ENCODE measurements at regions not wholly inside any gene's neighbourhood (a gene's known extent, or its start where the extent isn't known, plus 50 kb on each side); places are given as distances from the start of the nearest gene placed in this dataset.

DNA sequence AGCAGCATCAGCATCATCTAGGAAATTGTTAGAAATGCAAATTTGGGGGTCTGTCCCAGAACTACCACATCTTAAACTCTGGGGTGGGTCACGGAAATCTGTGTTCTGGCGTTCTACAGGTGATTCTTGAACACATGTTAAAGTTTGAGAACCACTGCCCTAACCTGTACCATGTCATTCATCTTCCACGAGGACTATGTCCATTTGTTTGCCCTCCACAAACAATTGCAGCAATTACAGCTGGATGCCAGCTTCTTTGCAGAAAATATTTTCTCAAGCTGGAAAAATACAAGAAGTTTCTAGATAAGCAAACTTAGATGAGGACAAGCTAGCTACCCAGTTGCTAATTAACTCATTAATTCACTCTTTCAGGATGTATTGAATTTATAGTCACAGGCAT, 54.1 kb downstream of the MAFB start:
- no peaks in the 10 kb centered on the region for H3K36me3 Mint-ChIP-seq (ENCODE audit: insufficient read depth)
- no peak overlapping the region for H3K4me3 Mint-ChIP-seq (ENCODE audit: low read depth)
- H3K27ac Mint-ChIP-seq: no peak overlapping the region
- peaks cover 10% of the 10 kb centered on the region for H3K27me3 Mint-ChIP-seq
- TF ChIP-seq, protein P1, sequence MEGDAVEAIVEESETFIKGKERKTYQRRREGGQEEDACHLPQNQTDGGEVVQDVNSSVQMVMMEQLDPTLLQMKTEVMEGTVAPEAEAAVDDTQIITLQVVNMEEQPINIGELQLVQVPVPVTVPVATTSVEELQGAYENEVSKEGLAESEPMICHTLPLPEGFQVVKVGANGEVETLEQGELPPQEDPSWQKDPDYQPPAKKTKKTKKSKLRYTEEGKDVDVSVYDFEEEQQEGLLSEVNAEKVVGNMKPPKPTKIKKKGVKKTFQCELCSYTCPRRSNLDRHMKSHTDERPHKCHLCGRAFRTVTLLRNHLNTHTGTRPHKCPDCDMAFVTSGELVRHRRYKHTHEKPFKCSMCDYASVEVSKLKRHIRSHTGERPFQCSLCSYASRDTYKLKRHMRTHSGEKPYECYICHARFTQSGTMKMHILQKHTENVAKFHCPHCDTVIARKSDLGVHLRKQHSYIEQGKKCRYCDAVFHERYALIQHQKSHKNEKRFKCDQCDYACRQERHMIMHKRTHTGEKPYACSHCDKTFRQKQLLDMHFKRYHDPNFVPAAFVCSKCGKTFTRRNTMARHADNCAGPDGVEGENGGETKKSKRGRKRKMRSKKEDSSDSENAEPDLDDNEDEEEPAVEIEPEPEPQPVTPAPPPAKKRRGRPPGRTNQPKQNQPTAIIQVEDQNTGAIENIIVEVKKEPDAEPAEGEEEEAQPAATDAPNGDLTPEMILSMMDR (IDR thresholded peaks at IDR 0.05; ENCODE audit: unreplicated experiment): no peak
- peaks cover 4% of the 10 kb centered on the region for H3K4me1 Mint-ChIP-seq (ENCODE audit: low read depth)
- no peak for DNase-seq (ENCODE audit: low spot score, unreplicated experiment)
- H3K9me3 Mint-ChIP-seq (ENCODE audit: low read depth): no peaks in the 10 kb centered on the region

DNA sequence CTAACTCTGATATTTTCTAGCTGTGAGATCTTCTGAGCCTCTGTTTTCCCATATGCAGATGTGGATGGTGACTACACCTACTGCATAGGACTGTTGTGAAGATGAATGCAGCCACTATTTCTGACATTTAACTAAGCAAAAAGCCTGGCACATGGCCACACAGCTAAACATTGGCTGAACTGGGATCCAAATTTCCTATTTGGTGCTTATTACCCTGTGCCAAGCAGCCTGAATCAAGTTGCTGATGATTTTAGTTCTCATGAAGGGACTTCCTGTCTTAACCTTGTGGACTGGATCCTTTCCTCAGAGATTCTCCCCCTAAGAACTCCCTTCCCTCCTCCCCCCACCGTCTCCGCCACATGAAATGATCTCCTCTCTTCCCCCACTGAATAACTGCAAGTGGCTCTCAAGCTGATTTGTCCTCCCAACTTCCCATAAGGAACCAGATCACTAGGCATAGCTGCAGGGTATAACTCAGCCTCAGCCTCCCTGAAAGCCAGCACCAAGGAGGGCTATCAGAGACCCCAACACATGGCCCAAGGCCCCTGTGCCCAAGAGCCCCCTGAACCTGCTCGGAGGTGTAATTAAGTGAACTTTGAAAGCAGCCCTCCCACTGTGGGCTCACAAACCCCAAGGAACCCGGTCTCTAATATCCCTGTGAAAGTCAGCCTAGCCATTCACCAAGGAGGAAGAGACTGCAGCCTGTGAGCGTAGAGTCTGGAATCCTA, 55.7 kb downstream of the MAFB start:
- TF ChIP-seq, protein P1 (IDR thresholded peaks at IDR 0.05; ENCODE audit: unreplicated experiment): no peak
- Mint-ChIP-seq H3K27ac (no peak overlapping the region), H3K36me3 (ENCODE audit: insufficient read depth) (no peaks in the 10 kb centered on the region), H3K4me3 (ENCODE audit: low read depth) (no peak overlapping the region), H3K9me3 (ENCODE audit: low read depth) (no peaks in the 10 kb centered on the region), H3K4me1 (ENCODE audit: low read depth) (peaks cover 4% of the 10 kb centered on the region), H3K27me3 (peaks cover 4% of the 10 kb centered on the region)
- DNase-seq (ENCODE audit: low spot score, unreplicated experiment): no peak

DNA sequence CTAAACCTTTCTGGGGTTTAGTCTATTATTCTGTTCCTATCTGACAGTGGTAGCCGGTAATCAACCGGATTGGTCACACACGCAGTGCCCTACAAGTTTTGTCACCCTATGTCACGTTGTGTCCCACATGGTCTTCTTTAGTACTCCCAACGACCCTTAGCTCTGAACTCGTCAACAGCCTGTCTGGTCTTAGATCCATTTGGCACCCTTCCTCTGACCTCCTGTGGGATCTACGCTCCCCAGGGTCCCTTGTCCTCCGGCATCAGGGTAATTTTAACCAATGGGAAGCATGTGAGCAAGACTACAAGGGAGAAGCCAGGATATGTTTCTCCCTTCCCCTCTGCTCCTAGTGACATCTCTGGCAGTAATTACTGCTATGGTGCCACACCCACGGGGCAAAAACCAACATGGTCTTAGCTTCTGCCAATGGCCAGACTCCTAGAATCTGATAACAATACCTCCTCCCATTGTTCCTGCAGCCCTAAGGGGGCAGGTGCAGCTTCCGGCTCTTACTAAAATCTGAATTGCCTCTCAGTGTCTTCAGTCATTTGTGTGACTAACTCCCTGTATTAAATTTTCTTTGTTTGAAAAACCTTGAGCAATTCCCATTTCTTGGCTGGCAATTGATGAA, 56.6 kb downstream of the MAFB start:
- Mint-ChIP-seq H3K9me3 (ENCODE audit: low read depth) (no peaks in the 10 kb centered on the region), H3K4me1 (ENCODE audit: low read depth) (peaks cover 4% of the 10 kb centered on the region), H3K27me3 (no peaks in the 10 kb centered on the region), H3K4me3 (ENCODE audit: low read depth) (no peak overlapping the region), H3K36me3 (ENCODE audit: insufficient read depth) (no peaks in the 10 kb centered on the region), H3K27ac (peak overlapping the region; percentile 35)
- DNase-seq (ENCODE audit: low spot score, unreplicated experiment): no peak
- TF ChIP-seq, protein P1 (IDR thresholded peaks at IDR 0.05; ENCODE audit: unreplicated experiment): no peak

DNA sequence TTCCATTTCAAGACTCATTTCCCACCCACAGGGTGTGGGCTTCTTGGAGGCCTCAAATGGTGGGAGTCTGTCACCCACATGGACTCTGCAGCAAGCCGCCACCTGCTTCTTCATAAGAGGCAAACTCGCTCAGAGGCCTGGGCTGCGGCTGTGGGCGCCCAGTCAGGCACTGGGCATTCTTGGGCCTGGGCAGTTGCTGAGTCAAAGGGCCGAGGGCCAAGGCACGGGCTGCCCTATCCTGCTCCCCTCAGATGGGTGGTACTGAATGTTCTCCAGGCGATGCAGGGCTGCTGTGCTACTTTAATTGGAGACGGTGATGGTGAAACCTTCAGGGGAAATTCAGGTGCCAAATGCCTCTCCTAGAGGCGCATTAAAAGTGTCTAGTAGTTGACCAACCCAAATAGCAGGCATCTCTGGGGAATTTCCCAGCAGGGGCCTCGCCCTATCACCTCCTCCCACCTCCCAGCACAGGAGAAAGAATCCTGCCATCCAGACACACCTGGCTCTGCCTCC, 57.9 kb downstream of the MAFB start:
- Mint-ChIP-seq H3K36me3 (ENCODE audit: insufficient read depth) (no peaks in the 10 kb centered on the region), H3K27ac (no peak overlapping the region)

DNA sequence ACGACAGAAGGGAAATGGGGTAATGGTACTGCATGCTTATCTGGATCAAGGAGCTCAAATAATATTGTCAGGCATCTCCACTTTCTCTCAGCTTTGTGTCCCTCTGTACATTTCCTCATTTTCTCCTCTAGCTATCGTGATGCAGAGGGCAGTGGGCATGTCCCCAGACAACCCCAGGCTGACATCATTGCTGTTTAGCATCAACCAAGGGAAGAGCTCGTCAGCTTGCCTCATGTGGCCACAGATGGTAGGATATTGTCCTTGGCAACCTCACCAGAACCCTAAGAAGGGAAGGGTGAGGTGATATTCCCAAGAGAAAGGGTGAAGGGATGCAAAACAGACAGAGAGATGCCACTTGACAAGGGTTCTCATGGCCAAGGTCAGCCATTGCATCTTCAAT, 58.3 kb downstream of the MAFB start:
- H3K4me1 Mint-ChIP-seq (ENCODE audit: low read depth): peaks cover 4% of the 10 kb centered on the region
- H3K4me3 Mint-ChIP-seq (ENCODE audit: low read depth): no peak overlapping the region
- DNase-seq (ENCODE audit: low spot score, unreplicated experiment): no peak
- TF ChIP-seq, protein P1 (IDR thresholded peaks at IDR 0.05; ENCODE audit: unreplicated experiment): no peak
- no peaks in the 10 kb centered on the region for H3K27me3 Mint-ChIP-seq
- H3K36me3 Mint-ChIP-seq (ENCODE audit: insufficient read depth): no peaks in the 10 kb centered on the region
- peaks cover 8% of the 10 kb centered on the region for H3K9me3 Mint-ChIP-seq (ENCODE audit: low read depth)
- no peak overlapping the region for H3K27ac Mint-ChIP-seq

More for the DNA sequence above, 57.9 kb downstream of the MAFB start:
- H3K9me3 Mint-ChIP-seq (ENCODE audit: low read depth): peaks cover 4% of the 10 kb centered on the region
- H3K4me3 Mint-ChIP-seq (ENCODE audit: low read depth): no peak overlapping the region
- TF ChIP-seq, protein P1 (IDR thresholded peaks at IDR 0.05; ENCODE audit: unreplicated experiment): no peak
- no peak for DNase-seq (ENCODE audit: low spot score, unreplicated experiment)
- peaks cover 4% of the 10 kb centered on the region for H3K4me1 Mint-ChIP-seq (ENCODE audit: low read depth)
- H3K27me3 Mint-ChIP-seq: no peaks in the 10 kb centered on the region

Measured in progenitor cell of endocrine pancreas (in vitro differentiated cells).